Kidney epithelial cell (primary cell): ENCODE measurements at regions not wholly inside any gene's neighbourhood (a gene's known extent, or its start where the extent isn't known, plus 50 kb on each side); places are given as distances from the start of the nearest gene placed in this dataset.

Experiments
- DNase-seq: peaks from one replicate; pipeline ENCODE4 v3.0.0-alpha.2; 2010; ENCODE audit warnings: low read depth
- H3K27me3 ChIP-seq: 2 replicates; pipeline ENCODE4 v1.6.0; 2011; ENCODE audit warnings: low read length; ENCODE audit not compliant: control insufficient read depth, insufficient read depth
- H3K36me3 ChIP-seq: 2 replicates; pipeline ENCODE4 v1.5.1; 2011; ENCODE audit warnings: low read length; ENCODE audit not compliant: control insufficient read depth, insufficient read depth
- H3K4me3 ChIP-seq: 2 replicates; pipeline ENCODE4 v1.5.1; 2011; ENCODE audit warnings: low read depth, mild to moderate bottlenecking, control low read depth, low read length
- CTCF ChIP-seq: IDR thresholded peaks from 2 replicates; pipeline ENCODE4 v1.5.1; 2011; ENCODE audit warnings: mild to moderate bottlenecking, moderate library complexity, low read length, control low read depth, inconsistent platforms; ENCODE audit not compliant: insufficient read depth, poor library complexity, severe bottlenecking

- no peak for DNase-seq
- no peak for TF ChIP-seq CTCF
- no peaks in the 10 kb centered on the region for H3K36me3 ChIP-seq
- no peaks in the 10 kb centered on the region for H3K27me3 ChIP-seq
- H3K4me3 ChIP-seq = no peak overlapping the region
Measured at GRCh38 chr12:107541001-107541705, 144.4 kb upstream of the PWP1 start.

- TF ChIP-seq CTCF = no peak
Measured at GRCh38 chr12:107543416-107543815, 142.2 kb upstream of the PWP1 start.

GRCh38 chr12:107543841-107544240 is 141.8 kb upstream of the PWP1 start:
- no peak for DNase-seq

More at GRCh38 chr12:107543416-107543815, 142.2 kb upstream of the PWP1 start:
- Histone ChIP-seq H3K27me3 (no peaks in the 10 kb centered on the region), H3K36me3 (no peaks in the 10 kb centered on the region), H3K4me3 (no peak overlapping the region)
- DNase-seq = no peak

GRCh38 chr12:107544937-107545336 is 140.7 kb upstream of the PWP1 start:
- Histone ChIP-seq H3K36me3 (no peaks in the 10 kb centered on the region), H3K27me3 (no peaks in the 10 kb centered on the region), H3K4me3 (no peak overlapping the region)
- no peak for TF ChIP-seq CTCF
- no peak for DNase-seq

More at GRCh38 chr12:107543841-107544240, 141.8 kb upstream of the PWP1 start:
- H3K27me3 ChIP-seq = no peaks in the 10 kb centered on the region
- H3K4me3 ChIP-seq = no peak overlapping the region
- H3K36me3 ChIP-seq = no peaks in the 10 kb centered on the region
- TF ChIP-seq CTCF = no peak

- TF ChIP-seq CTCF = no peak
- DNase-seq = no peak
- Histone ChIP-seq H3K4me3 (no peak overlapping the region), H3K36me3 (no peaks in the 10 kb centered on the region), H3K27me3 (no peaks in the 10 kb centered on the region)
Measured at GRCh38 chr12:107545737-107546353, 139.8 kb upstream of the PWP1 start.
